ENCODE measurements at regions not wholly inside any gene's neighbourhood (a gene's known extent, or its start where the extent isn't known, plus 50 kb on each side); places are given as distances from the start of the nearest gene placed in this dataset.

- H3K27ac Mint-ChIP-seq (ENCODE audit: unreplicated experiment): peak overlapping the region; percentile 63
- no peaks in the 10 kb centered on the region for H3K36me3 Mint-ChIP-seq (ENCODE audit: low read depth)
- peaks cover 18% of the 10 kb centered on the region for H3K27me3 Mint-ChIP-seq (ENCODE audit: low read depth)
- no peak for DNase-seq (ENCODE audit: low spot score)
- peaks cover 8% of the 10 kb centered on the region for H3K9me3 Mint-ChIP-seq (ENCODE audit: low read depth)
- H3K4me1 Mint-ChIP-seq (ENCODE audit: low read depth): peaks cover 22% of the 10 kb centered on the region
- no peak overlapping the region for H3K4me3 Mint-ChIP-seq (ENCODE audit: unreplicated experiment)
- TF ChIP-seq CTCF (IDR thresholded peaks at IDR 0.05): no peak
Measured at GRCh38 chr12:56872366-56872765, 61.8 kb downstream of the SDR9C7 start.

GRCh38 chr12:56867216-56867615 is 67.0 kb downstream of the SDR9C7 start:
- Mint-ChIP-seq H3K27me3 (ENCODE audit: low read depth) (peaks cover 4% of the 10 kb centered on the region), H3K4me1 (ENCODE audit: low read depth) (peaks cover 6% of the 10 kb centered on the region)

GRCh38 chr12:56866493-56866892 is 67.7 kb downstream of the SDR9C7 start:
- Mint-ChIP-seq H3K36me3 (ENCODE audit: low read depth) (peaks cover 8% of the 10 kb centered on the region), H3K27ac (ENCODE audit: unreplicated experiment) (no peak overlapping the region), H3K4me1 (ENCODE audit: low read depth) (no peaks in the 10 kb centered on the region), H3K4me3 (ENCODE audit: unreplicated experiment) (no peak overlapping the region), H3K27me3 (ENCODE audit: low read depth) (peaks cover 4% of the 10 kb centered on the region), H3K9me3 (ENCODE audit: low read depth) (peaks cover 41% of the 10 kb centered on the region)
- no peak for TF ChIP-seq CTCF (IDR thresholded peaks at IDR 0.05)
- no peak for DNase-seq (ENCODE audit: low spot score)

More at GRCh38 chr12:56867216-56867615, 67.0 kb downstream of the SDR9C7 start:
- DNase-seq (ENCODE audit: low spot score): no peak
- H3K36me3 Mint-ChIP-seq (ENCODE audit: low read depth): peaks cover 8% of the 10 kb centered on the region
- no peak overlapping the region for H3K27ac Mint-ChIP-seq (ENCODE audit: unreplicated experiment)
- H3K4me3 Mint-ChIP-seq (ENCODE audit: unreplicated experiment): no peak overlapping the region
- peaks cover 38% of the 10 kb centered on the region for H3K9me3 Mint-ChIP-seq (ENCODE audit: low read depth)
- TF ChIP-seq CTCF (IDR thresholded peaks at IDR 0.05): no peak

GRCh38 chr12:56864318-56864717 is 69.9 kb downstream of the SDR9C7 start:
- Mint-ChIP-seq H3K9me3 (ENCODE audit: low read depth) (peaks cover 44% of the 10 kb centered on the region), H3K27me3 (ENCODE audit: low read depth) (peaks cover 11% of the 10 kb centered on the region), H3K4me1 (ENCODE audit: low read depth) (no peaks in the 10 kb centered on the region), H3K36me3 (ENCODE audit: low read depth) (peaks cover 8% of the 10 kb centered on the region), H3K4me3 (ENCODE audit: unreplicated experiment) (no peak overlapping the region), H3K27ac (ENCODE audit: unreplicated experiment) (no peak overlapping the region)
- TF ChIP-seq CTCF (IDR thresholded peaks at IDR 0.05): no peak
- no peak for DNase-seq (ENCODE audit: low spot score)

GRCh38 chr12:56863789-56864188 is 70.4 kb downstream of the SDR9C7 start:
- Mint-ChIP-seq H3K4me3 (ENCODE audit: unreplicated experiment) (no peak overlapping the region), H3K4me1 (ENCODE audit: low read depth) (no peaks in the 10 kb centered on the region), H3K27ac (ENCODE audit: unreplicated experiment) (no peak overlapping the region), H3K9me3 (ENCODE audit: low read depth) (peaks cover 44% of the 10 kb centered on the region), H3K36me3 (ENCODE audit: low read depth) (peaks cover 8% of the 10 kb centered on the region), H3K27me3 (ENCODE audit: low read depth) (peaks cover 10% of the 10 kb centered on the region)
- TF ChIP-seq CTCF (IDR thresholded peaks at IDR 0.05): no peak
- DNase-seq (ENCODE audit: low spot score): no peak
